ENCODE measurements at regions not wholly inside any gene's neighbourhood (a gene's known extent, or its start where the extent isn't known, plus 50 kb on each side); places are given as distances from the start of the nearest gene placed in this dataset.

DNA sequence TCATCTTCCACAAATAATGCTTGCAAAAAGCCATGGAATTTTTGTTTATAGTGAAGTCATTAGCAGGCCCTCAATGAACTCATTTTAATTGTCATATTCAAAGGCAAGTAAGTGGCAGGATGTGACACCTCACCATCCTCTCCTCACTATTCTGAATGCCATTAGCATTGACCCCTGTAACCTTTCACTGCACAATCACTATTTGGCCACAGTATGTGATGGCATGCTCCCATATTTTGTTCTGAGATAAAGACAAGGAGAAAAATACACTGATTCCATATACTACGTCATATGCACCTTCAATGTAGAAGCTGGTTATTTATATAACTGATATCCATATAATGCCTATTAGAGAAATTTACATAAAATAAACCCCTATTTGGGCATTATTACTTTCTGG is 1443.2 kb downstream of the SUCLG1 start:
- H3K27ac ChIP-seq = no peak overlapping the region
- 100% methylated on average over 1 of the region's 1 CpG for WGBS (ENCODE audit: low lambda C conversion rate, missing lambda C conversion rate)
- DNase-seq (ENCODE audit: low spot score) = no peak
- no peak overlapping the region for H2AFZ ChIP-seq
- H3K4me2 ChIP-seq = no peak overlapping the region
- no peaks in the 10 kb centered on the region for H3K79me2 ChIP-seq
- no peaks in the 10 kb centered on the region for H3K36me3 ChIP-seq (replicated peaks; ENCODE audit: insufficient read depth, low read depth)
- no peaks in the 10 kb centered on the region for H3K27me3 ChIP-seq
- TF ChIP-seq EZH2 (IDR thresholded peaks at IDR 0.05; ENCODE audit: borderline replicate concordance) (no peak), EZH2phosphoT487 (IDR thresholded peaks at IDR 0.05; ENCODE audit: low read depth, severe bottlenecking, unreplicated experiment) (no peak), CTCF (IDR thresholded peaks at IDR 0.05; ENCODE audit: poor library complexity) (no peak)
- no peaks in the 10 kb centered on the region for H3K9me2 ChIP-seq (replicated peaks; ENCODE audit: insufficient read depth)
- H3K9me3 ChIP-seq (ENCODE audit: low read depth) = no peaks in the 10 kb centered on the region
- H3K4me3 ChIP-seq = no peak overlapping the region
- H3K4me1 ChIP-seq (ENCODE audit: insufficient read depth) = no peaks in the 10 kb centered on the region
- no peaks in the 10 kb centered on the region for H4K20me1 ChIP-seq (ENCODE audit: insufficient read depth, poor library complexity, severe bottlenecking)

- TF ChIP-seq EZH2phosphoT487 (IDR thresholded peaks at IDR 0.05; ENCODE audit: low read depth, severe bottlenecking, unreplicated experiment) = no peak
- no peak for TF ChIP-seq EZH2 (IDR thresholded peaks at IDR 0.05; ENCODE audit: borderline replicate concordance)
- no peak for TF ChIP-seq CTCF (IDR thresholded peaks at IDR 0.05; ENCODE audit: poor library complexity)
- H3K27me3 ChIP-seq = no peaks in the 10 kb centered on the region
- H3K9me3 ChIP-seq (ENCODE audit: low read depth) = no peaks in the 10 kb centered on the region
- H3K36me3 ChIP-seq (replicated peaks; ENCODE audit: insufficient read depth, low read depth) = no peaks in the 10 kb centered on the region
- H3K4me3 ChIP-seq = no peak overlapping the region
- WGBS (ENCODE audit: low lambda C conversion rate, missing lambda C conversion rate) = 68% methylated on average over 2 of the region's 2 CpGs
- DNase-seq (ENCODE audit: low spot score) = no peak
- no peaks in the 10 kb centered on the region for H3K9me2 ChIP-seq (replicated peaks; ENCODE audit: insufficient read depth)
- no peak overlapping the region for H3K27ac ChIP-seq
- H4K20me1 ChIP-seq (ENCODE audit: insufficient read depth, poor library complexity, severe bottlenecking) = no peaks in the 10 kb centered on the region
- no peaks in the 10 kb centered on the region for H3K79me2 ChIP-seq
- no peaks in the 10 kb centered on the region for H3K4me1 ChIP-seq (ENCODE audit: insufficient read depth)
- no peak overlapping the region for H2AFZ ChIP-seq
- no peak overlapping the region for H3K4me2 ChIP-seq
Observed at GRCh38 chr2:83015035-83015715, 1443.9 kb downstream of the SUCLG1 start.

DNA sequence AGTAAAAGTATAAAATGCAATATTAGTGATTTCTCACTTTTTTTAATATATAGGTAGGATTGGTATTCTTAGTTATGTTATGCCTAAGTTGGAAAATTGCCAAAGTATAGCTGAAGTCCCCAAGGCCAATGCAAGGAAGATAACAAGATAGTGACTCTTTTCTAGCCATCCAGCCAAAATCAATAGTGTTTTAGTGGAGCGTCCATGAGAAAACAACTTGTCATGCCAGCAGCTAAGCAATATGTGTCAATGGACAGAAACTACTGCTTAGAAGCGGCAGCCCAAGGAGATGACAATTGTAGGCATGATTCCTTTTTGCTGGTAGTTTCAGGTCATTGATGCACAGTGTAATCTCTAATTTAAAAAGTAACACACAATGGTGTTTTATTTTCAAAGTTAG is 1444.6 kb downstream of the SUCLG1 start:
- no peaks in the 10 kb centered on the region for H3K9me3 ChIP-seq (ENCODE audit: low read depth)
- H3K27ac ChIP-seq = no peak overlapping the region
- no peaks in the 10 kb centered on the region for H3K36me3 ChIP-seq (replicated peaks; ENCODE audit: insufficient read depth, low read depth)
- no peaks in the 10 kb centered on the region for H3K27me3 ChIP-seq
- H3K4me1 ChIP-seq (ENCODE audit: insufficient read depth) = no peaks in the 10 kb centered on the region
- H3K79me2 ChIP-seq = no peaks in the 10 kb centered on the region
- H3K9me2 ChIP-seq (replicated peaks; ENCODE audit: insufficient read depth) = no peaks in the 10 kb centered on the region
- no peak for DNase-seq (ENCODE audit: low spot score)
- TF ChIP-seq EZH2phosphoT487 (IDR thresholded peaks at IDR 0.05; ENCODE audit: low read depth, severe bottlenecking, unreplicated experiment) = no peak
- no peak for TF ChIP-seq CTCF (IDR thresholded peaks at IDR 0.05; ENCODE audit: poor library complexity)
- no peak for TF ChIP-seq EZH2 (IDR thresholded peaks at IDR 0.05; ENCODE audit: borderline replicate concordance)
- WGBS (ENCODE audit: low lambda C conversion rate, missing lambda C conversion rate) = 96% methylated on average over 2 of the region's 2 CpGs
- no peak overlapping the region for H2AFZ ChIP-seq
- H3K4me2 ChIP-seq = no peak overlapping the region
- H4K20me1 ChIP-seq (ENCODE audit: insufficient read depth, poor library complexity, severe bottlenecking) = no peaks in the 10 kb centered on the region
- no peak overlapping the region for H3K4me3 ChIP-seq
